Esophagus muscularis mucosa (tissue), 4 donors: ENCODE measurements at regions not wholly inside any gene's neighbourhood (a gene's known extent, or its start where the extent isn't known, plus 50 kb on each side); places are given as distances from the start of the nearest gene placed in this dataset.
"Not testable (repeated sequence)": the region's sequence is repeated elsewhere in the genome, so short reads cannot be mapped to it uniquely, and the experiment has no call there.

Source experiments
- DNase-seq: peaks from one replicate; pipeline ENCODE4 v3.0.0-alpha.2; 2017; ENCODE audit errors: extremely low spot score
- H3K27ac ChIP-seq, 4 donors: fragments of 200-600 bp; sonication (generic); replicated peaks in 1 of 4; 1 replicate in 3 of 4; 2 replicates in 1 of 4; pipeline ENCODE4 v1.5.1; 2016 to 2019; ENCODE audit warnings: mild to moderate bottlenecking in 1 of 4
- H3K27me3 ChIP-seq, 4 donors: fragments of 200-600 bp; sonication (generic); one replicate each; pipeline versions ENCODE4 v1.5.1 to v1.6.0; 2016 to 2019
- H3K36me3 ChIP-seq, 4 donors: fragments of 200-600 bp; sonication (generic); one replicate each; pipeline ENCODE4 v1.5.1; 2016 to 2019
- H3K4me1 ChIP-seq, 4 donors: fragments of 200-600 bp; sonication (generic); one replicate each; pipeline ENCODE4 v1.5.1; 2016 to 2019
- H3K4me3 ChIP-seq, 4 donors: fragments of 200-600 bp; sonication (generic); 1 replicate in 2 of 4; 2 replicates in 2 of 4; pipeline ENCODE4 v1.5.1; 2016 to 2019; ENCODE audit warnings: mild to moderate bottlenecking in 4 of 4, moderate library complexity in 1 of 4
- H3K9me3 ChIP-seq, 4 donors: fragments of 200-600 bp; sonication (generic); 1 replicate in 3 of 4; 2 replicates in 1 of 4; pipeline ENCODE4 v1.5.1; 2016 to 2019
- CTCF ChIP-seq, 3 experiments: fragments of 200-600 bp in 2 of 3; fragments of 450-650 bp in 1 of 3; sonication (generic) in 2 of 3; IDR thresholded peaks; one replicate each; pipeline ENCODE4 v1.5.1; 2017 to 2019; ENCODE audit warnings: antibody characterized with exemption in 3 of 3, mild to moderate bottlenecking in 2 of 3, moderate library complexity in 1 of 3
- EP300 ChIP-seq: sonication (generic); formaldehyde crosslinking; IDR thresholded peaks from one replicate; pipeline ENCODE4 v1.6.1; 2017; ENCODE audit warnings: antibody characterized with exemption
- POLR2A ChIP-seq: fragments of 450-650 bp; IDR thresholded peaks from one replicate; pipeline ENCODE4 v1.6.1; 2017; ENCODE audit warnings: antibody characterized with exemption, moderate library complexity, mild to moderate bottlenecking, low read depth
- POLR2AphosphoS5 ChIP-seq, 2 donors: sonication (generic); formaldehyde crosslinking; IDR thresholded peaks; one replicate each; pipeline ENCODE4 v1.6.1; 2017; ENCODE audit warnings: antibody characterized with exemption in 2 of 2
- WGBS: methylation state at CpG from one replicate; pipeline ENCODE4 v1.1.5; 2018; 5-methylcytosine and 5-hydroxymethylcytosine counted together
- intact Hi-C: fragments of 100-400 bp; cut with DNase I; formaldehyde crosslinking; loops from one replicate; pipeline ENCODE4 v1.15.1; 2023

GRCh38 chr22:26837784-26838470, 180.5 kb downstream of the MIAT start:
- 52% methylated on average over 5 of the region's 5 CpGs for WGBS
- H3K9me3 ChIP-seq: no peaks in the 10 kb centered on the region
- H3K4me3 ChIP-seq: no peak overlapping the region
- DNase-seq: no peak
- no peak for TF ChIP-seq POLR2AphosphoS5 (IDR thresholded peaks at IDR 0.05)
- no peak for TF ChIP-seq POLR2A
- no peak for TF ChIP-seq CTCF (IDR thresholded peaks at IDR 0.05)
- TF ChIP-seq EP300: no peak
- intact Hi-C loops: no loop called here
- H3K4me1 ChIP-seq: no peaks in the 10 kb centered on the region
- no peak overlapping the region for H3K27ac ChIP-seq
- no peaks in the 10 kb centered on the region for H3K27me3 ChIP-seq
- no peaks in the 10 kb centered on the region for H3K36me3 ChIP-seq

GRCh38 chr22:26838471-26838825, 181.1 kb downstream of the MIAT start:
- no peak for TF ChIP-seq POLR2AphosphoS5 (IDR thresholded peaks at IDR 0.05)
- TF ChIP-seq EP300: no peak
- no peak for TF ChIP-seq POLR2A
- no peak for TF ChIP-seq CTCF (IDR thresholded peaks at IDR 0.05)
- Histone ChIP-seq H3K27ac (no peak overlapping the region), H3K9me3 (no peaks in the 10 kb centered on the region), H3K4me1 (no peaks in the 10 kb centered on the region), H3K36me3 (no peaks in the 10 kb centered on the region), H3K4me3 (no peak overlapping the region), H3K27me3 (no peaks in the 10 kb centered on the region)
- 92% methylated on average over 5 of the region's 5 CpGs for WGBS
- intact Hi-C loops: no loop called here
- DNase-seq: no peak

- no peak overlapping the region for H3K27ac ChIP-seq
- H3K4me3 ChIP-seq: no peak overlapping the region
- no peaks in the 10 kb centered on the region for H3K36me3 ChIP-seq
- no peaks in the 10 kb centered on the region for H3K9me3 ChIP-seq
- no peak for DNase-seq
- TF ChIP-seq POLR2A (no peak), POLR2AphosphoS5 (IDR thresholded peaks at IDR 0.05) (no peak), CTCF (IDR thresholded peaks at IDR 0.05) (no peak), EP300 (no peak)
- WGBS: 85% methylated on average over 5 of the region's 5 CpGs
- no peaks in the 10 kb centered on the region for H3K4me1 ChIP-seq
- no peaks in the 10 kb centered on the region for H3K27me3 ChIP-seq
- intact Hi-C loops: no loop called here
These were observed 181.8 kb downstream of the MIAT start for GRCh38 chr22:26839216-26839615.

GRCh38 chr22:26840770-26841169, 183.4 kb downstream of the MIAT start:
- H3K27ac ChIP-seq, H3K4me3 ChIP-seq, H3K4me1 ChIP-seq, H3K36me3 ChIP-seq, H3K27me3 ChIP-seq, intact Hi-C loops, DNase-seq, H3K9me3 ChIP-seq: not testable (repeated sequence)
- 87% methylated on average over 3 of the region's 3 CpGs for WGBS

- Histone ChIP-seq H3K9me3 (no peaks in the 10 kb centered on the region), H3K4me3 (no peak overlapping the region), H3K27me3 (no peaks in the 10 kb centered on the region), H3K27ac (no peak overlapping the region), H3K36me3 (no peaks in the 10 kb centered on the region), H3K4me1 (peaks cover 0 to 7% (median 2%) of the 10 kb centered on the region in 4 donors)
- TF ChIP-seq CTCF (IDR thresholded peaks at IDR 0.05) (no peak), POLR2A (no peak), POLR2AphosphoS5 (IDR thresholded peaks at IDR 0.05) (no peak), EP300 (no peak)
- DNase-seq: no peak
- WGBS: 75% methylated on average over 5 of the region's 5 CpGs
- intact Hi-C loops: no loop called here
These were observed 184.7 kb downstream of the MIAT start for GRCh38 chr22:26842103-26842502.
